GM12872 (cell line): ENCODE measurements at regions not wholly inside any gene's neighbourhood (a gene's known extent, or its start where the extent isn't known, plus 50 kb on each side); places are given as distances from the start of the nearest gene placed in this dataset.

ENCODE experiments used
- TF ChIP-seq, protein P1 (sequence below): IDR thresholded peaks from 3 replicates; pipeline ENCODE4 v1.5.1; 2011; ENCODE audit warnings: low read depth, mild to moderate bottlenecking, low read length, moderate library complexity; ENCODE audit not compliant: insufficient read depth

GRCh38 chr6:148218542-148219258 lies 123.9 kb upstream of the SASH1 start:
- TF ChIP-seq, protein P1, sequence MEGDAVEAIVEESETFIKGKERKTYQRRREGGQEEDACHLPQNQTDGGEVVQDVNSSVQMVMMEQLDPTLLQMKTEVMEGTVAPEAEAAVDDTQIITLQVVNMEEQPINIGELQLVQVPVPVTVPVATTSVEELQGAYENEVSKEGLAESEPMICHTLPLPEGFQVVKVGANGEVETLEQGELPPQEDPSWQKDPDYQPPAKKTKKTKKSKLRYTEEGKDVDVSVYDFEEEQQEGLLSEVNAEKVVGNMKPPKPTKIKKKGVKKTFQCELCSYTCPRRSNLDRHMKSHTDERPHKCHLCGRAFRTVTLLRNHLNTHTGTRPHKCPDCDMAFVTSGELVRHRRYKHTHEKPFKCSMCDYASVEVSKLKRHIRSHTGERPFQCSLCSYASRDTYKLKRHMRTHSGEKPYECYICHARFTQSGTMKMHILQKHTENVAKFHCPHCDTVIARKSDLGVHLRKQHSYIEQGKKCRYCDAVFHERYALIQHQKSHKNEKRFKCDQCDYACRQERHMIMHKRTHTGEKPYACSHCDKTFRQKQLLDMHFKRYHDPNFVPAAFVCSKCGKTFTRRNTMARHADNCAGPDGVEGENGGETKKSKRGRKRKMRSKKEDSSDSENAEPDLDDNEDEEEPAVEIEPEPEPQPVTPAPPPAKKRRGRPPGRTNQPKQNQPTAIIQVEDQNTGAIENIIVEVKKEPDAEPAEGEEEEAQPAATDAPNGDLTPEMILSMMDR: no peak

- TF ChIP-seq, protein P1: no peak
Measured at GRCh38 chr6:148221196-148221979, 121.2 kb upstream of the SASH1 start.

DNA sequence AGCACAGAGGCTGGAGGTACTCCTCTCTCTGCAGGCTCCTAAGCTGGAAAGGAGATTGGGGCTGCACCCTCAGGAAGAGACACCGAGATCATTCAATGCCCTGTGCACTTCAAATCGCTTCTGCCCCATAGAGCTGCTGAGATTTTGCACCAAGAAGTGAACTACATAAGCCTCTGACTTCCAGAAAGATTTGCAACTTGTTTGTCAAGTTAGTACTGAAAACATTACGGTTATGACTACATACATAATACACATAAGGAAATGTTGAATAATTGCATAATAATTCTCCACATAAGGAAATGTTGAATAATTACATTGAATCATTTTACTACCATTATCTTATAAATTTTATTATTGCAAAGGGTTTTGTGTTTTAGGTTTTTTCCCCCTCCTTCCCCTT lies 120.3 kb upstream of the SASH1 start:
- TF ChIP-seq, protein P1: no peak

DNA sequence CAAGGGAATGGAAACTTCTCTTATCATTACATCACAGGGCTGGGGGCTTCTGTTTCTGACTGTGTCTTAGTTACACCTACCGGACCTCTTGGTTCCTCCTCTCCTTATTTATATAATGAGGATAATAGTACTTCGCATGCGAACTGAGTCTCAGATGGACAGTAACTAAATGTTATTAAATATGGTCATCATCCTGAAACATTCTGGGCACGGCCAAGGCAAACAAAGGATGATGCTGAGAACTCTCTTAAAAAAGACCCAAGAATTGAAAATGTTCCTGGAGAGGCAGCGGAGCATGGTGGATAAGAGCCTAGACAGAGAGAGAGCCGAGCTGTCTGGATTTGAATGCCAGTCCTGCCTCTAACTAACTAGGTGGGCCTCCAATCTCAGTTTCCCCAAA lies 119.8 kb upstream of the SASH1 start:
- TF ChIP-seq, protein P1: no peak

GRCh38 chr6:148223424-148223842 lies 119.2 kb upstream of the SASH1 start:
- TF ChIP-seq, protein P1: no peak

DNA sequence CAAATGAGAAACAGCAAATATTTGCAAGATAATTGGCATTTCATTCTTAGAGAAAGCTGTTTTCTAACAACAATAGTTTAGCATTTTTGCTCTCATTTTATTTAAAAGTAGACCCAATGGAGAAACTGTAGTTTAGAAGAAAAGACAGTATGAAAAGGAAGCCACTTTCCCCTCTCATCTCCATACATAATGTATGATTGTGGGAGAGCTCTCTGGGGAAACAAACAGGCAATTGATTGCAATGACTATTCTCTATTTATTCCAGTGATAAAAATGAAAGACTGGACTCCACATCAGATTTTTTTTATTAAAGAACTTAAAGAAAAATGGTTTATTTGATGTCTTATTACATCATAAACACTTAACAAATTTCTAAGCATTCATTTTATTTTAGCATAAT lies 116.8 kb upstream of the SASH1 start:
- TF ChIP-seq, protein P1: no peak

- TF ChIP-seq, protein P1: no peak
Measured at GRCh38 chr6:148226284-148226683, 116.4 kb upstream of the SASH1 start.
